Nucleus accumbens (tissue), 56 donors: ENCODE measurements at regions not wholly inside any gene's neighbourhood (a gene's known extent, or its start where the extent isn't known, plus 50 kb on each side); places are given as distances from the start of the nearest gene placed in this dataset.

Source experiments
- DNase-seq, 56 donors: peaks; one replicate each; lab custom pipeline; 2025; lab: John Stamatoyannopoulos, UW

DNA sequence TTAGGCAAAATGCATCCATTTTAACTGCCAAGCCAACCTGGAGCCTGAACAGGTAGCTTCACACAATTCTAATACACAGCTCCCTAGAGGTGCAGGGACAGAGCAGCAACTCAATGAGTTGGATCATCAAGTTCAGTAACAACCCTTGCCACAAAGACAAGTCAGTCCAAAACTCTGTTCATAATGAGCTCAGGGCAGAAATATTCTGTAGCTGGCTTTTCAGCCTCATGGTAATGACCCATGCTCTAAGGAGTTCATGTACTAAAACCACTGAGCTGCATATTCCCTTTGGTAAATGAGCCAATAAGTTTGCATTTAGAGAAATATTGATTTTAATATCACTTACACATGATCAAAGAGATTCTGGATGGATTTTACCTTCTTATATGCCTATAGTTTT, 316.1 kb downstream of the SEC23A start:
- DNase-seq: no peak

DNA sequence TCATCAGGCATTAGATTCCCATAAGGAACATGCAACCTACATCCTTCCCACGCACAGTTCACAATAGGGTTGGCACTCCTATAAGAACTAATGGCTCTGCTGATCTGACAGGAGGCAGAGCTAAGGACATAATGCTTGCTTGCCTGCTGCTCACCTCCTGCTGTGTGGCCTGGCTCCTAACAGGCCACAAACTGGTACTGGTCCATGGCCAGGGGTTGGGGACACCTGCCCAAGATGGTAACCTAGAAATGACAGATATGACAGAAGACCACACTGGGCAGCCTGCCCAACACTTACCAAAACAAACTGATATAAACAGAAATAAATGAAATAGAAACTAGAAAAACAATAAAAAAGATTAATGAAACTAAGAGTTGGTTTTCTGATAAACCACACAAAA, 325.6 kb downstream of the SEC23A start:
- no peak for DNase-seq

GRCh38 chr14:38775986-38776385, 327.0 kb downstream of the SEC23A start:
- no peak for DNase-seq

GRCh38 chr14:38774162-38774561, 328.9 kb downstream of the SEC23A start:
- DNase-seq: no peak

- DNase-seq: no peak
These were observed 332.8 kb downstream of the SEC23A start for GRCh38 chr14:38770251-38770650.

DNA sequence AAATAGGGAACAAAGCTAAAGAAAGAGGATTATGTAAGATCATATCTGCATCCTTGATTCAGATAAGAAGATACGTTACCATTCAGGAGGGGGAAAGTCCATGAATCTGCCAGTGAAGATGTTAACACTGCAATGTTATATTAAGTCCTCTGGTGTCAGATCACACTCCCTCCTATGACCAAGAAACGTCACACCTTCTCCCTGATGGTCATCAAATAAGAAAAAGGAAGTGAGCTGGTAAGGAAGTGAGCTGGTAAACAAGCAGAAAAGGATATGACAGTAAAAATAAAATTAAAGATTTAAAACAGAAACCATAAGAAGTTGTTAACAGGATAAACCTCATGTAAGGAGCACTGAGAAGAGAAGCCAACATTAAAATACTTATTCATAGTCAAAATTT, 340.2 kb downstream of the SEC23A start:
- DNase-seq: no peak

DNA sequence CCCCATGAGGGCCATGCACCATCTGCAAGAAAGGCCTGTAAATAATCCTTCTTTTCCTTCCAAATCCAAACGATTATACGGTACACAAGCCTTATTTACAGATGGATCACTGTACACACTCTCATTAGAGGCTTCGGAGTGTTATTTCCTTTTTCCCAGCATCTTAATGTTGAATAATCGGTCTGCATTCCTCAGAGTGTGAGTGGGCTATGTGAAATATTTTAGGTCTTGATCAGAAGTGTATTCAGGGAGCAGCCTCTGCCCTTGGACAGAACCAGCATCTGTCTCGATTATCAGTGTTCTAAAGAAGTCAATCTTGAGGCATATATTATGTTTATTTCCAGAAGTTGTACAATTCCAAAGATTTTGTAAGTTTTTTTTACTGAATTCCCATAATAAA, 340.6 kb downstream of the SEC23A start:
- DNase-seq: no peak

- DNase-seq: no peak
These were observed 342.0 kb downstream of the SEC23A start for GRCh38 chr14:38761033-38761432.

DNA sequence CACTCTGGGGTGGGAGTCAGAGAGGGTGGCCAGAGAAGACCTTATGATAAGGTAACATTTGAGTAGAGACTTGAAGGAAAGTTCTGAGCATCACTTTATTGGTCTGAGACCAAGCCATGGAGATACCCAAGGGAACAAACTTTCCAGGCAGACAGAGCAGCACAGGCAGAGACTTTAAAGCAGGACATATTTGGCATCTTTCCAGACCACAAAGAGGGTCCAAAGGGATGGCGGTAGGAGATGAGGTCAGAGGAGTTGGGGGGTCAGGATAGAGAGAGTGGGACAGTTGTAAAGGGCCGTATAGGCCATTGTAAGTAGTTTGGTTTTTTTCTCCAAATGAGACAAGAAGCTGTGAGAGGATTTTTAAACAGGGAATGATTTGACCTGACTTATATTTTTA, 344.4 kb downstream of the SEC23A start:
- no peak for DNase-seq

GRCh38 chr14:38755036-38755435, 348.0 kb downstream of the SEC23A start:
- no peak for DNase-seq

- no peak for DNase-seq
These were observed 350.3 kb downstream of the SEC23A start for GRCh38 chr14:38752750-38753149.

DNA sequence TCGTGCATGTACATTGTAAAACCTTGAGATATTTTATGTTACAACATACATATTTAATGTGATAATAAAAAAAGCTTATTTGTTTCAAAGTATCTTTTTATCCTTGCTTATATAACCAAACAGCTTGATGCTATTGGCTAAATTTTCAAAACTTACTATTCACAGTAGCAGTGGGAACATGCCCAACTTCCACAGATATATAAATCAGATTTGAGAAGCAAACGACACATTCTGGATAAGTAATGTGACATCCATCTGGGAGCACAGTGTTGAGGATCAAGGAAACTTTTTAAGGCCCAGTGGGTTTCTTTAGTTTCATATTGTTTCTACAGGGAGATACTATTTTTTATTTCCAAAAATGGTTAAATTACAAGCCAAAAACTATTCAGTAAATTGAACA, 350.7 kb downstream of the SEC23A start:
- DNase-seq: no peak

DNA sequence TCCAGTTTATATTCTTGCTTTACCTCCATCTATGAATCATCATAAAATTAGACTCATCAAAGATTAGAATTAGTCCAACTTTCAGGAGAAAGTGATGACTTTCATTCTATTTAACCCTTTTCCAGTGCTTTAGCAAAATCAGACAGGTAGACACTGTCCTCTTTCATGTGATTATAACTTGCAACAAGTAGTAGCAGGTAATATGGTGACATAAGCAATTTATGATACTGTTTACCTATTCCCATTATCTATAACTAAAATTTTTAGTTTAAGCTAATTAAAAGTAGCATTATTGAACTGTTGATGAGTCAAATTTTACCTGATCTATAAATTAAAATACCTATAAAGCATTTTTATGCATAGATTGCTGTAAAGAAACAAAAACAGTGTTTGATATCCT, 351.6 kb downstream of the SEC23A start:
- no peak for DNase-seq

DNA sequence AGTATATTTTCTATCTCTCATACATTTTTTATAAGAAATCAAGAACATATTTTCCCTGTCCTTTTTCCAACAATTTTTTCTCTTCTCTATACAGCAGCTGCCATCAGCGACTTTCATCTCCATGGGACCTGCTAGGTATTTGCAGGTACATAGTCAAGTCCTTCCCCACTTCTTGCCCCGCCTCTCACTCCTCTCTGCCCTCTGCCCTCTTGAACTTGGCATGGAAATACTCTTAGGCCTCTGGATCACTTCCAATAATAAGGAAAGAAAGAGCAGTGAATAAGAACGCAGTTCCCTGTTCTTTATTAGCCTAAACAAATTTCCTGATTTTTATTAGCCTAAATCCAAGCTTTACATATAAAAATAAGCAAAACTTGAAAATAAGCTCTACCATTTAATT, 353.1 kb downstream of the SEC23A start:
- DNase-seq: no peak

GRCh38 chr14:38745861-38746260, 357.2 kb downstream of the SEC23A start:
- DNase-seq: no peak

DNA sequence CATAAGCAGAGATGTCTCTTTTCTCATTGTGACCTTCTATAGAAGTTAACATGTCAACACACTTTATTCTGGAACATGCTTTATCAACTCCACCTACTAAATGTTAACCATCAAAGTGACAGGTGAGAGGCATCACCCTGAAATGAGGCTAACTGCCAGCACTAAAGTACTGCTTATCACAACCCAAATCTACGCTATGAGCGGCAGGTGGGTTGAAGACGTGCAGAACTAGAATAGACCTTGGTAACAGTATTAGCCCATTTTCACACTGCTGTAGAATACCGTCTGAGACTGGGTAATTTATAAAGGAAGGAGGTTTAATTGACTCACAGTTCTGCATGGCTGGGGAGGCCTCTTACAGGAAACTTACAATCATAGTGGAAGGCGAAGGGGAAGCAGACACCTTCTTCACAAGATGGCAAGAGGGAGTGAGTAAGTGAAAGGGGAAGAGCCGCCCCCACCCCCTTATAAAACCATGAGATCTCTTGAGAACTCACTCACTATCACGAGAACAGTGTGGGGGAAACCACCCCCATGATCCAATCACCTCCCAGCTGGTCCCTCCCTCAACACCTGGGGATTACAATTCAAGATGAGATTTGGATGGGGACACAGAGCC, 359.0 kb downstream of the SEC23A start:
- DNase-seq: no peak

DNA sequence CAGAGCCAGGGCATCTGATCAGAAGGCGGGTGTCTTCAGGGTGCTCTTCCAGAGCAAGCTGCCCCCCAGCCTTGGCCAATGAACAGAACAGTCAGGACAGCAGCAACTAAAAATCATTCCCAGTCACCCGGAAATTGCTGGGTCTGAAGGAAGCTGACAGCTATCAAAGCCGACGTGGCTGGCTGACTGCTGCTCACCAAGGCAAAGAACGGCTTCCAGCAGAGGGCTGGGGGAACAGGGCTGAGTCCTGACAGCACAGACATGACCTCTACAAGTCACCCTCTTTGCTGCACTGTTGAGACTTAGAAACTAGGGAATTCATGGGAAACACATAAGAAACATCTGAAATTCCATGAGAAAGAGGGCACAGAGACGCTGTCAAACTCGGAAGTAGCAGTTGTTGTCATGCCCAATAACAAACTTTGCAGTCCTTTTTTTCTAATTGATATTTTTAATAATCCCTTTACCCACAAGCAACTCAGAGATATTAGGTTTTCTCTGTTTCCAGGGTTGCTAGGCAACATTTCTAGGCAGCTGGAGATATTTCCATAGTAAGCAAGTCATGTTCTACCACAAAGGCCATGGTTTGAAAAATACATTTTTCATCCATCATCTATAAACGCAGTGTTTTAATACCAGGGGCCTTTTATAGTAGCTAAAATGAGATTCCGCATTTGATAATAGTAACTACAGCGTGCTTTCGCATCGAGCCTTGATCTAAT, 365.2 kb downstream of the SEC23A start:
- peak in 3 of 56 donors; percentile 8 to 28 (median 10) for DNase-seq

DNA sequence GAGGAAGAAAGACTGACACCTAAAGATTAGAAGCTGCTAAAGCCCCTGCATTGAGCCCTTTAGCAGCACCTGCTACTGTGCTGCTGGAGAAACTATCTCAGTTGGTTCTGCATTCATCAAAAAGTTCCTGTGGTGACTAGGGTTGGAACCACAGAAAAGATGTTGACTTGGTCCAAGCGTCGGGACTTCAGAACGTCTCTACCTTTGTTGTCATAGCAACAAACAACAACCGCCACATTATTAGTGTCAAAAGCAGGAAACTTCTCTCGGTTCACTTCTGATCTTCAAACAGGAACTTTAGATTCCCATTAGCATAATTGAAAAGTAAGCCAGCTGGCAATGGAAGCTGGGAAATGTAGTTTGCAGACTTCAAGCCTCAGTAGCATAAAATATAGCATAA, 368.0 kb downstream of the SEC23A start:
- no peak for DNase-seq

DNA sequence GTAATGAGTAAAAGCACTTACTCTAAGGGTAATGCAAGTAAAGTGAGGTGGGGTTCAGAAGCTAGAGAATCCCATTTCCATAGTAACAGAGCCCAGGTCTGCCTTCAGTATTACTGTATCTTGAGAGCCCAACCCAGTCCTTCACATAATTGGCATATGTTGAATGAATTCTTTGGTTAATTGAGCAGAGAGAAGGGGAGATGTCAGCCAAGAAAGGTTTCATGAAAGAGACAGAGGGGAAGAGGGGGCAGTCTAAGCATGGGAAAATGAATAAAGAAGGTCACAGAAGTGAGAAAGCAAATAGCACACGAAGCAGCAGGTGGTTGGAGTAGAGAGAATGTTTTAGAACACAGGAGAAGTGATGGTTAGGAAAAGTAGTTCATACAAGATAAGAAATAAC, 371.1 kb downstream of the SEC23A start:
- no peak for DNase-seq

DNA sequence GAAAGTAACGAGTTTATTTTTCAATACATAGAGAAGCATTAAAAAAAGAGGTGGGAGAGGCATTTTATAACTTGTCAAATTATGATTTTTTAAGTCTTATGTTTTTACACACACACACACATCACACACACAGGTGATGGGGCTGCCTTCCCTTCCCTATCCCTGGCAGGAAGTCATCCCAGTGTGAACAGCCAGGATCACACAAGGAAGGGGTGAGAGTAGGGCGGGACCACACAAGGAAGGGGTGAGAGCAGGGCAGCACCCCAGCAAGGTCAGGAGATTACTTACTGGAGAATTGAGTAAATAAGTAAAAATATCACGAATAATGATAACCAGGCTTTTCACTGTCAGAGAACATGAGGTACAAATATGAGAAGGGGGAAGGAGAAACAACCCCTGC, 372.6 kb downstream of the SEC23A start:
- no peak for DNase-seq

- no peak for DNase-seq
These were observed 375.3 kb downstream of the SEC23A start for GRCh38 chr14:38727731-38728130.

DNA sequence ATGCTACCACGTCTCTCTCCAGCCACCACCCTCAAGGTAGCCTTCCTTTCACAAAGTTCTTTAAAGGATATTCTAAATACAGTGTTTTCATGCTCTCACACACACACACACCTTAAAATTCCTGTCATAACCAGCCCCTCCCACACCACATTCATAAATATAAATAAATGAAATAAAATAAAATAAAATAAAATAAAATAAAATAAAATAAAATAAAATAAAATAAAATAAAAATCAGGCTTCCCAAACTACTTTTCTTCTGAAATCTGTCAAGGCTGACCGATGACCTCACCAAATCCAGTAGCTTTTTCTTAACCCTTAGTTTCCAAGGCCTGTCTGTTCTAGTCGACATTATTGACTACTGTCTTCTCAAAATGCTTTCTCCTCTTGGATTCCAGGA, 378.4 kb downstream of the SEC23A start:
- no peak for DNase-seq

DNA sequence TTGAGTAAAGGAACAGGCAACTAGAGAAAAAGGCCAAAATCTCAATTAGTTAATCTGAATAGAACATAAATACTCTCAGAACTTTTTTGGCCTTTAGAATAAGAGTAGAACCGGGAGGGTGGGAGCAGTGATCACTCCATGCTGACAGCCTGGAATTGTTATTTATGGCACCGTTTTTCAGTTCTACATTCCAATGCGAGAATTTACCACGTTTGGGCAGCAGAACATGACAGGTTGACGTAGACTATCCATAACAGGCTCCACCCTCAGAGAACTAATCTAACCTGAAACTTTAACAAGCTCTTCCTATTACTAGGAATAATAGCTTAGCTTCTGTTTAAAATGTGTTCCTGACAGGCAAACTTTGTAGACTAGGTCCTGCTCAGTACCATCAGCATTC, 379.1 kb downstream of the SEC23A start:
- no peak for DNase-seq
